NCI-H1105 (cell line): ENCODE measurements at regions not wholly inside any gene's neighbourhood (a gene's known extent, or its start where the extent isn't known, plus 50 kb on each side); places are given as distances from the start of the nearest gene placed in this dataset.
"Not testable (repeated sequence)": the region's sequence is repeated elsewhere in the genome, so short reads cannot be mapped to it uniquely, and the experiment has no call there.

Experiments
- DNase-seq: peaks from one replicate; lab custom pipeline; 2025; lab: John Stamatoyannopoulos, UW

- DNase-seq: no peak
Measured at GRCh38 chr14:71328183-71328582, 420.9 kb downstream of the PCNX1 start.

GRCh38 chr14:71328954-71329353 lies 421.7 kb downstream of the PCNX1 start:
- DNase-seq: no peak

DNA sequence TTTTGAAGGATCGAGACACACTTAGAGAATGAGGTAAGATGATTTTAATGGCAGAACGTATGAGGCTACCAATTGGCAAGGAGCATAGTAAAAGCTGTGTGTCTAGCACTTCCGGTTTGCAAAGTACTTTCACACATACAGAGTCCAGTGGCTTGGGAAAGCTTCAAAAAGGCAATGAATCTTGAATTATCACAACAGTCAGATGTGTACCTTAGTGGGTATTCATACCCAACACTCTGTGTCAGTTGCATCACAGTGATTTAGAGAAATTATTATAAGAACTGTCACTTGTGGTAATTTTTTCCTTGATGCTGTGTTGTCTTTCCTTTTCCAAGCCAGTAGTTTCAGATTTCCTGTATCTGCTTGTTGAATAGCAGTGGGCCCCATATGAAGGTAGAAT lies 424.1 kb downstream of the PCNX1 start:
- no peak for DNase-seq

DNA sequence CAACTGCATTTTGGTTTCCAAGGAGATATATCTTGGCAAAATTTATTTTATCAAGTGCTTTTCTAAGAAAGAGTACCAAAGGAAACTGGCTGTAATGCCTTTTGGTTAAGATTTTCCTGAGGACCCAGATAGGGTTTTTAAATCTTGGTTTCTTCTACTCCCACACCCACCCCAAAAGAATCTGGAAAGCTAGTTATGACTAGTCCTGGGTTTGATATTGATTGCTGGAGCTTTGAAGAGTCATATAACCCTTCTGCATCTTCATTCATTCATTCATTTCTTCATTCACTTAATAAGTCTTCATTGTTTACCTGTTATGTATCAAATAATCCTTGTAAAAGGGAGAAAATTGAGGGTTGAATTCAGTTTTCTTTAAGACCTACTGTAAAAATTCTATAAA lies 425.2 kb downstream of the PCNX1 start:
- DNase-seq: no peak

- no peak for DNase-seq
Measured at GRCh38 chr14:71333705-71334104, 426.4 kb downstream of the PCNX1 start.

DNA sequence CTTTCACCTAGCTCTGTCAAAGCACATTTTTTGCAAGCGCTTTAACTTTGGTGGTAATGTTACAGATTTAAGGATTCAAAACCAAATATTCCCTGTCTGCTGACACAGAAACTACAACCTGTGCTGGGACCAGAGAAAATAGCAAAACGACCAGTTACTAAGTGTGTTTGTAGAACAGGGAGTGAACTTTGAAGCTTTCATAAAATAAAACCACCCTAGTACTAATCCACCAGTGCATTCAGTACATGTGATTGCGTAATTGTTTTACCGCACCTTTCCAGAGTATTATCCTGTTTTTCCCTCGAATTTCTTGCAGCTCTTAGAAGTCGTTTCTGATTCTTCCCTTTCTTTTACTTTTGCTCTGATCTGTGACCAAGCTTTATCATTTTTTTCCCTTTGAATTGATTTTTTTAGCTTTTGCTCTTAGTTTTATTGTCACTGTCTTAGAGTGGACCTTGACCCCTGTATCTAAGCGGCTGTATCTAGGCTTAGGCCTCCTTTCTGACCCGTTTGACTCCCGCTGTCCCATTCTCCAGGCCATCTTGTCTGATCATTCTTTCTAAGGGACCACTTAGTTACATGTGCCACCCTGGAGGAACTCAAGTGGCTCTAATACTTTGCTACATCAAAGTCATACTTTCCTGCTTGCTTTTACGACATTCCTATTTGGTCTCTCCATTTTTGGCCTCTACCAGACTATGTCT lies 429.4 kb downstream of the PCNX1 start:
- no peak for DNase-seq

GRCh38 chr14:71338153-71338552 lies 430.9 kb downstream of the PCNX1 start:
- no peak for DNase-seq

- no peak for DNase-seq
Measured at GRCh38 chr14:71339650-71340415, 432.6 kb downstream of the PCNX1 start.

GRCh38 chr14:71341156-71341555 lies 433.9 kb downstream of the PCNX1 start:
- no peak for DNase-seq

DNA sequence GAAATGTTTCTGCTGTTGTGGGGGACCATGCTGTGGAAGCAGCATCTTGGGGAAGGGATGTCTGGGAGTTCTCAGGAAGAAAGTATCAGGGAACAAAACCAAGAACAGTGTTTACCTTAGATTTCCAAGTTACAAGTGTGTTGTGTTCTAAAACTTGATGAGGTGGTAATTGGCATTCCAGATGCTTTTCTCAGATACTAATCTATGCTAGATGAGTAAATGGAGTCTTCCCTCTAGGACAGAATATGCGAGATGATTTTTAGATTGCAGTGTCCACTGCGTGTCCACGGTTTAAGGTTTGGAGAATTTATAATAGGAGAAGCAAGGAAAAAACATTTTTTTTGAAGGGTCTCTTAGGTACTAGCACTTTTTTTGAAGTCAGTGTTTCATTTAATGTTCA lies 436.5 kb downstream of the PCNX1 start:
- no peak for DNase-seq

DNA sequence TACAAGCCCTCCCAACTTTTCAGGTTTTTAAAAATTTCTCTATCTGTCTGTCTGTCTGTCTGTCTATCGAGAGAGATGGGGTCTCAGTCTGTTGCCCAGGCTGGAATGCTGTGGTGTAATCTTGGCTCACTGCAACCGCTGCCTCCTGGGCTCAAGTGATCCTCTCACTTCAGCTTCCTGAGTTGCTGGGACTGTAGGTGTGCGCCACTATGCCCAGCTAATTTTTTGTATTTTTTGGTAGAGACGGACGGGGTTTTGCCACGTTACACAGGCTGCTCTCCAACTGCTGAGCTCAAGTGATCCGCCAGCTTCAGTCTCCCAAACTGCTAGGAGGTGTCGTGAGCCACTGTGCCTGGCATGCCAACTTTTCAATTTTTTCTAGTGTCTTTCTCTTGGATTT lies 437.2 kb downstream of the PCNX1 start:
- DNase-seq: no peak

DNA sequence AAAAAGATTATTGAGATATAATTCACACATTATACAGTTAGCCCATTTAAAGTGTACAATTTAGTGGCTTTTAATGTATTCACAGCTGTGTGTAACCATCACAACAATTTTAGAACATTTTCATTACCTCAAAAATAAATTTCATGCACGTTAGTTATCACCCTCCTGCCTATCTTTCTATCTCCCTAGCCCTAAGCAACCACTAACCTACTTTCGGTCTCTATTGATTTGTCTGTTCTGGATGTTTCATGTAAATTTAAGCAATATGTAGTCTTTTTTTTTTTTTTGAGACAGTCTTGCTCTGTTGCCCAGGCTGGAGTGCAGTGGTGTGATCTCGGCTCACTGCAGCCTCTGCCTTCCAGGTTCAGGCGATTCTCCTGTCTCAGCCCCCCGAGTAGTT lies 439.4 kb downstream of the PCNX1 start:
- DNase-seq: no peak

DNA sequence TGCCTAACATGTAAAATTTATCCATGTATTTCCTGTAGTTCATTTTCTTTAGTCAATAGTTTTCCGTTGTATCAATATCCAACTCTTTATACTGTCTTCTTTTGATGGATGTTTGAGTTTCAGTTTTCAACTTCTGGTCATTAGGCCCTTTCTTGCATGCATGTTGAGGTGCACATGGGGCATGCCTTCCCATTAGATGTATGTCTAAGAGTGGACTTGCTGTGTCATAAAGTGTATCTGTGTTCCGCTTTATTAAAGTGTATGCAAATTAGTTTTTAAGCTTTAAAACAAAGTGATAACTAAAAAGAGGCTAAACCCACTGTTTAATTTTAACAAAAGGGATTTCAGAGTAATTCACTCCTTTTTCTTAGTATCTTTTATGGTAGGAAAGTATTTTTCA lies 441.1 kb downstream of the PCNX1 start:
- no peak for DNase-seq

- DNase-seq: no peak
Measured at GRCh38 chr14:71348817-71349216, 441.6 kb downstream of the PCNX1 start.

GRCh38 chr14:71354142-71354541 lies 446.9 kb downstream of the PCNX1 start:
- no peak for DNase-seq

DNA sequence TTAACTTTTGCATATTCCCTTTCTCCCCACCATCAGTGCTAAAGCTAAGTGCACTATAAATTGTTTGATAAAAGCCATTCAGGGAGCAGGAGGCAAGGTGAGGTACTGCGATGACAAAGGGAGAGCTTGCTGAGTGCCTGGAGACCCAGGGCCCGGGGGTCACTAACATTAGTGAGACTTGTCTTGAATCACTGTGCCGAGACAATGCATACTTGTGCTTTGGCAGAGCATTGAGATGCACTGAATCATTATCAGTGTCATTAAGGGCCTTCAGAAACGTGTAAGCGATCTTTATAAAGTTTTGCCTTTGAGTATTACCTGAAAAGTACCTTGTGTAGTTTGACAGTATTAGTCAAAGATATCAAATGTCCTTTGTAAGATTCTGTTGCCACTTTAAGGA lies 447.5 kb downstream of the PCNX1 start:
- DNase-seq: no peak

GRCh38 chr14:71355324-71356201 lies 448.3 kb downstream of the PCNX1 start:
- DNase-seq: no peak

- DNase-seq: no peak
Measured at GRCh38 chr14:71358209-71358931, 451.1 kb downstream of the PCNX1 start.

DNA sequence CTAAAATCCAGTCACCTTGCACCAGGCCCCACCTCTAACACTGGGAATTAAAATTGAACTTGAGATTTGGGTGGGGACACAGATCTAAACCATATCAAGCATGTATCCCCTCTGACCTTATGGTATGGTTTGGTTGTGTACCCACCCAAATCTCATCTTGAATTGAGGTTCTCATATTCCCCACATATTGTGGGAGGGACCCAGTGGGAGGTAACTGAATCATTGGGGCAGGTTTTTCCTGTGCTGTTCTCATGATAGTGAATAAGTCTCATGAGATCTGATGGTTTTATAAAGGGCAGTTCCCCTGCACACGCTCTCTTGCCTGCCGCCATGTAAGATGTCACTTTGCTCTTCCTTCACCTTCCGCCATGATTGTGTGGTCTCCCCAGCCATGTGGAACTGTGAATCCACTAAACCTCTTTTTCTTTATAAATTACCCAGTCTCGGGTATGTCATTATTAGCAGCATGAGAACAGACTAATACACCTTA lies 451.7 kb downstream of the PCNX1 start:
- DNase-seq: not testable (repeated sequence)

GRCh38 chr14:71359823-71360222 lies 452.6 kb downstream of the PCNX1 start:
- no peak for DNase-seq

DNA sequence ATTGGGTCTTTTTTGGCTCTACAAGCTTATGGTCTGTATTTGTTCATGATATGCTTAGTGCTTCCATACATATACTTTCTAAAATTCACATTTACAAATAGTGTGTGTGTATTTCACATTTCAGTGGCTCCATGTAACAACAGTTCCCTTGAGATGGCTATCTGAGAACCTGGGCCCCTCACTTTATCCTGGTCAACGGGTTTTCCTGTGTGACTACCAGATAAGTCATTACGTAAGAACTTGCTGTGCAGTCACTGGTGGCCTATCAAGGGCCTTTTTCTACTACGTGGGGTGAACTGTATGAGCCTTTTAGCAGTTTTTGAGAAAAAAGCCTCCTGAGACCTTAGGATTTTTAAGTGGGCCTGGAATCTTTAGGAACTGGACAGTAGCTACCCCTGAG lies 454.1 kb downstream of the PCNX1 start:
- no peak for DNase-seq

DNA sequence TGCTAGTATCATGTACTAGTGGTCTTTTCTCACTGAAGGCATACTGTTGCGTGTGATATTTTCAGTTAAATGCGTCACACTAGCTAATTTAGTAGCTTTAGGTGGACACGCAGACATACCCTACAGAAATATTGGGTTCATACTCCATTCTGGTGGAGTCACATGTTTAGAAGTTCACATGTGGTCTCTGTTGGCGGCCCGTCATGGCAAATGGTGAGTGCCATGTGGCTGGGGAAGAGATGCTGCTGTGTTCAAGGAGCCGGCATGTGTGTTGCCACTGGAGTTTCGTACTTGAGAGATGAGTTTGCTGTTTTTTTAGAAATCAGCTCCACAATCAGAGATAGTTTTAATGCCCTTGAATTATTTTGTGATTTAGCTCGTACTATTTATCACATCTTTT lies 454.6 kb downstream of the PCNX1 start:
- DNase-seq: no peak
